ENCODE measurements at regions not wholly inside any gene's neighbourhood (a gene's known extent, or its start where the extent isn't known, plus 50 kb on each side); places are given as distances from the start of the nearest gene placed in this dataset.
A peak's percentile ranks its signal among the peaks of the same experiment; 100 is the strongest.

DNA sequence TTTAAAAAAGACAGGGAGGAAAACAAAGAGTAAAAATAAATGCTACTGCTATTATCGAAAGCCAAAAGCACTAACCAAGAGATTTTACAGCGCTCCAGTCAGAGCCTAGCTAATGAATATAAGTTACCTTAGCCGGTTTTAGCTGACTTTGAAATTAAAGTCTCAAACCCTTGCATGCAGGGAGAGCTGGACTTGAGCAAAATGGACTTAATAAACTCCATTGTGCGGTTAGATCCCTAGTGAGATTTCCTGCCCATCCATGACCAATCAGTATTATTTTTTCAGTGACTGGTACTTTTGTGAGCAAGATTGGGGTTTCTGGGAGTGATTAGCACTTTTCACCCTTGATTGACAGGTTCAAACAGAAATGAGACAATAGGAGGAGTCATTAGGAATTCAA is 333.4 kb upstream of the ADGRL2 start:
- no peak for DNase-seq

- no peak for DNase-seq
Measured at GRCh38 chr1:81466961-81467360, 333.8 kb upstream of the ADGRL2 start.

- no peak for DNase-seq
Measured at GRCh38 chr1:81463936-81464837, 336.5 kb upstream of the ADGRL2 start.

DNA sequence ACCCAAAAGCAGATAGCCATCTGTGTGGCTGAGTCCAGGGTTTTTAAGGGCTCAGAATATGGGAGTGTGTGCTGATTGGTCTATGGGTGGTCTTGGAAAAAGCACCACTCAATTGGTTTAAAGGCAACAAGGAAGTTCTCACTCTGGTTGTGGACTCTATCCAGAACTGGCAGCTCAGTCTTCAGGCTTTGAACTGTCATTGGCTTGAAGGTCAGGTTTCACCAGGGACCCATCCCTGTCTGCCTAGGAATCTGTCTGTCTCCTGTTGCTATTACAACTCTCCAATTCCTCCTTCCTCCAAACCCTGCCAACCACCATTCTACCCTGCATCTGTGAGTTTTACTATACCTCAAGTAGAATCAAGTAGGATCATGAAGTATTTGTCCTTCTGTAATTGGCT is 341.7 kb upstream of the ADGRL2 start:
- no peak for DNase-seq

DNA sequence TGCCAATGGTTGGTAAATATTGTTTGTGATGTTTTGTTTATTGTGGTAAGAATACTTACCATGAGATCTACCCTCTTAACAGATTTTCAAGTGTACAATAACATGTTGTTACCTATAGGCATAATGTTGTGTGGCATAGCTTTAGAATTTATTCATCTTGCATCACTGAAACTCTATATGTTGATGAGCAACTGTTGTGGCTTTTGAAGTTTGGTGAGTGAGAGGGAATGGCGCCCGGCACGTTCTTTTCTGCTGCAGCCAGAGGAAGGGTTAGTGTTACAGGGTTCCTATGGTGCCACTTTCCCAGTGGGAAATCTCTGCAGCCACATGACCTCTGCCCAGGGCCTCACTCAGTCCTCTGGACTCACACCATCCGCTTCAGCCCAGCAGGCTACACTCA is 342.5 kb upstream of the ADGRL2 start:
- DNase-seq, result no peak

DNA sequence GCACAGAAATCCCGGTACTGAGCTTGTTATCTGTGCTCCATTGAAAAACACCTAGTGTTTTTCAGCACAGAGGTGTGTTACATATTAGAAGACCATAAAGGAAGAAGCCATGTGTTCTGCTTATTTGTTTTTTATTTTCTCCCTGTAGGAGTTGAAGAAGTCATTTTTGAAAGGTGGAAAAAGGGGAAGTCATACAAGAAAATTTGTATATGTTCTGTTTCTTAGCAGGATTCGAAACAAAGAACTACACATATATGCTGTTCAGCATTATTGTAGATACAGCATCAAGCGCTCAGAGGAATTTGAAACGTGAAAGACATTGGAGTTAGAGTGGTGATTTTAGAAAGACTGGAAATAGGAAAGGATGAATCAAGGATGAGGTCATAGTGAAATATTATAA is 345.3 kb upstream of the ADGRL2 start:
- no peak for DNase-seq

DNA sequence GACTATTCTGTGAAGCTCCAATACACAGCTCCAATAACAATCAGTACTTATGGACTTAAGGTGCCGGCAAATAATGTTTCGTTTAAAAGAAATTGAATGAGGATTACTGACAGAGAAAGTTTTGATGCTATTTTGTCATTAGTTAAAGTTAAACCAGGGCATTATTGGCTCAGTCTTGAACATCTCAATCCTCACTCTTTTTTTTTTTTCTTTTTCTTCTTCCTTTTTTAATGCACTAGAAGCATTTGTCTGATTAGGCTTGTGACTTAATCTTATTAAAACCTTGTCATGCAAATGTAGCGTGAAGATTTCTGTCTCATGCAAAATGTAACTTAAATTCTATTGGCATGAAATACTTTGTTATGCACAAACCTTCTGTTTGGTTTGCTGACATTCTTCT is 346.8 kb upstream of the ADGRL2 start:
- no peak for DNase-seq

GRCh38 chr1:81453367-81453703 is 347.4 kb upstream of the ADGRL2 start:
- no peak for DNase-seq

GRCh38 chr1:81452693-81453366 is 347.9 kb upstream of the ADGRL2 start:
- DNase-seq, result no peak

DNA sequence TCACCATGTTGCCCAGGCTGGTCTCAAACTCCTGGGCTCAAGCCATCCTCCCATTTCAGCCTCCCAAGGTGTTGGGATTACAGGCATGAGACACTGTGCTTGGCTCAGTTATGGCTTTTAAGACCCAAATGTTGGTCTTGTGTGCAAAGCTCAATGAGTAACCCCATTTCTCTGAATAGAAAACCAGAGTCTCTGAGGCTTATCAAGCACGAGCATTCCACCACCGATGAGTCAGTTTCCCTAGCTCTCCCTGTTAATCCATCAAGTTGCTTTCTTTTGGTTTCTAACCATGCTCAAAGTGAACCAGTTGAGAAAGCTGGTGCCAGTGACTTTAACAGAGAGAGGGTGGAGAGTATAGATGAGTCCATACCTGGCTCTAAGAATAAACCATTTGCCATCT is 350.9 kb upstream of the ADGRL2 start:
- no peak for DNase-seq

DNA sequence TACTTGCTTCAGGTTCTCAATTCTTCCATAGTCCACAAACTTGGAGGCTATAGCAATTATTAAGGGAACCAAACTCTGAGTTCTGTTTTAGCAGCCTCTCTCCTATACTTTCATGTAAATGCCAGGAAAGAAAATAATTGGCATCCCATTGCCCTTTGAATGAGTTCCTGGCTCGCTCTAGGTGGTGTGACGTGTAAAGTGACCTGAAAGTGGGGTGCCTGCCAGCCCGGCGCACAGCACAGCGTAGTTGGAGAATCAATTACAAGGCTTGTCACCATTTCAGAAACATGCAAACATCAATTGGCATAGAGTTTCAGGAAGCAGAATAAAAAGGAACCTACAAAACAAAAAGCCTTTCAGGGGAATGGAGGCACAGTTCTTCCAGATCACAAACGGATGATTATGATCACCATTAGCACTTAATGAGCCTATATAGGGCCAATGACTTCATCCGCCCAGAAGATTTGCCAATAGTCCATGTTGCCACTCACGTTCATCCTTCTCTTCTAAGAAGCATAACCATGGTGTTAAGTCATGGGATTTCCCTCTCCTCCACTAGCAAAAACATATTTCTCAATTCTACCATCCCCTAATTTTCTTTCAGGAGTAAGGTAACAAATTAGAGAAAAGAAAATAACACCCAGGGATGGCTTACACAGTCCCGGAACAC is 354.6 kb upstream of the ADGRL2 start:
- DNase-seq, result peak; percentile 54

DNA sequence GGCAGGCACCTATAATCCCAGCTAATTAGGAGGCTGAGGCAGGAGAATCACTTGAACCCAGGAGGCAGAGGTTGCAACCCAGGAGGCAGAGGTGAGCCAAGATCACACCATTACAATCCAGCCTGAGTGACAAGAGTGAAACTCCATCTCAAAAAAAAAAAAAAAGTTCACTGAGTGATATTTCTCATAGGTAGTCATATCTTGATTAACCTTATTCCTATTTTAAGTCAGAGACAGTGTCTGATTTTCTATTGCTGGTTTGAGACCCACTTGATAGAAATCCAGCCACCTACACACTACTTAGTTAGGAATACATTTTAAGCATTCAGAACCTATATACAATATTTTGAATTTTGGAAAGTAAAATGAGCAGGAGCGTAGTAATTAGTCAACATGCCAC is 357.4 kb upstream of the ADGRL2 start:
- no peak for DNase-seq

GRCh38 chr1:81439046-81439823 is 361.5 kb upstream of the ADGRL2 start:
- no peak for DNase-seq

GRCh38 chr1:81437649-81438048 is 363.1 kb upstream of the ADGRL2 start:
- no peak for DNase-seq

- no peak for DNase-seq
Measured at GRCh38 chr1:81437213-81437612, 363.5 kb upstream of the ADGRL2 start.

GRCh38 chr1:81435175-81435574 is 365.6 kb upstream of the ADGRL2 start:
- no peak for DNase-seq

DNA sequence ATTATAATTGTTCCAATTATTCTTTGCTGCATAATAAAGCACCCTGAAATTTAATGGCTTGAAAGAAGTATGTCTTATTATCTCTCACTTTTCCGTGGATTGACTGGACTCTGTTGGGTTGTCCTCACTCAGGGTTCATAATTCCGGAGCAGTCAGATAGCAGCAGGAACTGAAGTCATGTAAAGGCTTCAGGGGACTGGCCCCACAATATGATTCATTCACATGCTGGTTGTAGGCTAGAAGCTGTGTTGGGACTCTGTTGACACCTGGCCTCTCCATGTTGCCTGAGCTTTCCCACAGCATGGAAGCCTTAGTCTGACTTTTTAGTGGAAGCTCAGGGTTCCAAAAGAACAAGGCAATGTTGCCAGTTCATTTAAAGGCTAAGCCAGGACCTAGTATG is 367.1 kb upstream of the ADGRL2 start:
- no peak for DNase-seq

- DNase-seq, result no peak
Measured at GRCh38 chr1:81432654-81433109, 368.1 kb upstream of the ADGRL2 start.

- DNase-seq, result no peak
Measured at GRCh38 chr1:81432059-81432458, 368.7 kb upstream of the ADGRL2 start.

DNA sequence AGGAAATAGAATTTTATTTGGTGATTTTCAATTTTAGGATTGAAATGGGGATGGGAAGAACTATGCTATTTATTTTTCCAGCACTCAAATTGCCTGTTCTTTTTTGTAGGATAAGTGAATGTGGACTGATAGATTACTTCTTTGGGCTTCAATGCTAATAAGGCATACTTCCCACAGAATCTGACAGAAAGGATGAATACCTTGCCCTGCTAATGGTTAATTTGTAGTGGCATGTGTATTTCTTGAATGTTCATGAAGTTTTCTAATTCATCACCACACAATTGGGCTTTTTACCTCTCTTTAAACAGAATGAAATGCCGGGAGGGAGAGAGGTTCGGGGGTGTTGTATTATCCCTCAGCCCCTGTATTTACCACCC is 369.1 kb upstream of the ADGRL2 start:
- no peak for DNase-seq

DNA sequence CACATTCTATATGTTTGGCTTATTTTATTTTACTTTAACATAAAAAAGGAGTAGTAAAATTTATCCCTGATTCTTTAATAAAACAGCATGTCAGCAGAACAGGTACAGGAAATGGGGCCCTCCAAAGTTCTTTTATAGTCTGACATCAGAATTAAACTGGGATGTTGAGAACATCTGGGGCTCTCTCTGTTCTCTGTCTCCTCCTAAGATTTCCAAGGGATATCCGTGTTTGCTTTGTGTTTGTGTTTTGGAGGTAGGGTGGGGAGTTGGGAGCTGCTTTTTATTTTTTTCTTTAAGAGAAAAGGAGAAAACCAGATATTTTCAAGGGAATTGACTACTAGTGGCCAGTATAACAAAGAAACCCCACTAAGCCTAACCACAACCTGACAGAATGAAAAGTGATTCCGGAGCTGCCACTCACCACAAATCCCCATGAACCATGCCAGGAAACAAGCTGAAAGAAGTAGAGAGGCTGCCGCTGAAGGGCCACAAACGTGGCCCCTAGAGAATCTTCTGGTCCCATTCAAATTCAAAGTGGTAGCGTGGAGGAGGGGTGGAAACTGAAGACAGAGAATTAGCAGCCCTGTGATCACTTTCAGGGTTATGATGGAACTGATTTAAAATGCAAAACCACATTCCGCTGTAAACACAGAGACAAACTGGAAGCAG is 369.6 kb upstream of the ADGRL2 start:
- no peak for DNase-seq

DNA sequence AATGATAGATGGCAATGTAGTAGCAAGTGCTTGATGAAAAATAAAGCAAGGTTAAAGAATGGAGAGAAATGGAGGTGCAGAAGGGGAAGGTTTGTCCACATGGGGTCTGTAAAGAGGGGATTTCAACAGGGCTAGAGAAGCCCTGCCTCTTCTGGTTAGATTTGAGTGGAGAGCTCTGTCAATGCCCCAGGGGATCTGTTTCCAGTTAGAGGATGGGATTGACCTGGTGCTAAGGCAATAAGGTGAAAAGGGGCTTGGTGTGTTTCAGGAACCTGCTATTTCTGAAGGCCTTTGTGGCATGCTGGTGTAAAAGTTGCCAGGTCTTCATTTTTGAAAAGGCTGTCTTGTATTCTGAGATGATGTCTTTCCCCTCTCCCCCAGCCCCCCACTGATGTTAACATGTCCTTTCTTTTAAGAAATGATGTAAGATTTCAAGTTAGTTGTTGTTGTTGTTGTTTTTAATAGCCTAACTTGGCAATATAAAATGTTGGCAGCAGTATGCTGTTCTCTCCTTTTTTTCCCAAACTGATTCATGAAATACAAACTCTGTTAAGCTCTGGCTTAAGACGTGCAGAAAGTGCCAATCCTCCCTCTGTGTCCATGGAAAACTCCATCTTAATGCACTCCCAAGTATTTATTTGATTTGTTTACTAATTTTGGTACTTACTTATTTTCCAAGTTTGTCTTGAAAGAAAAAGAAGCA is 370.3 kb upstream of the ADGRL2 start:
- DNase-seq, result no peak
